Skeletal muscle tissue (tissue), 3 donors: ENCODE measurements at regions not wholly inside any gene's neighbourhood (a gene's known extent, or its start where the extent isn't known, plus 50 kb on each side); places are given as distances from the start of the nearest gene placed in this dataset.

ENCODE experiments used
- H3K27ac ChIP-seq: one replicate; pipeline ENCODE4 v1.7.0; 2013; ENCODE audit warnings: mild to moderate bottlenecking, low read depth, low read length, inconsistent platforms
- H3K27me3 ChIP-seq, 3 donors: one replicate each; pipeline ENCODE4 v1.7.0; 2013; ENCODE audit warnings: low read length in 3 of 3; ENCODE audit not compliant: control insufficient read depth in 3 of 3, insufficient read depth in 3 of 3
- H3K36me3 ChIP-seq, 3 donors: one replicate each; pipeline ENCODE4 v1.7.0; 2013; ENCODE audit warnings: low read length in 3 of 3; ENCODE audit not compliant: control insufficient read depth in 3 of 3, insufficient read depth in 3 of 3
- H3K4me1 ChIP-seq, 3 donors: one replicate each; pipeline ENCODE4 v1.7.0; 2013; ENCODE audit warnings: low read length in 3 of 3, mild to moderate bottlenecking in 3 of 3; ENCODE audit not compliant: control insufficient read depth in 3 of 3, insufficient read depth in 3 of 3
- H3K4me3 ChIP-seq, 3 donors: one replicate each; pipeline ENCODE4 v1.7.0; 2013; ENCODE audit warnings: low read length in 3 of 3
- H3K9ac ChIP-seq, 3 donors: one replicate each; pipeline ENCODE4 v1.7.0; 2013; ENCODE audit warnings: low read length in 3 of 3, mild to moderate bottlenecking in 3 of 3, moderate library complexity in 2 of 3, low read depth in 1 of 3
- H3K9me3 ChIP-seq, 3 donors: one replicate each; pipeline ENCODE4 v1.7.0; 2013; ENCODE audit warnings: low read length in 3 of 3; ENCODE audit not compliant: control insufficient read depth in 3 of 3
- donor health status: Osteomylitis.

DNA sequence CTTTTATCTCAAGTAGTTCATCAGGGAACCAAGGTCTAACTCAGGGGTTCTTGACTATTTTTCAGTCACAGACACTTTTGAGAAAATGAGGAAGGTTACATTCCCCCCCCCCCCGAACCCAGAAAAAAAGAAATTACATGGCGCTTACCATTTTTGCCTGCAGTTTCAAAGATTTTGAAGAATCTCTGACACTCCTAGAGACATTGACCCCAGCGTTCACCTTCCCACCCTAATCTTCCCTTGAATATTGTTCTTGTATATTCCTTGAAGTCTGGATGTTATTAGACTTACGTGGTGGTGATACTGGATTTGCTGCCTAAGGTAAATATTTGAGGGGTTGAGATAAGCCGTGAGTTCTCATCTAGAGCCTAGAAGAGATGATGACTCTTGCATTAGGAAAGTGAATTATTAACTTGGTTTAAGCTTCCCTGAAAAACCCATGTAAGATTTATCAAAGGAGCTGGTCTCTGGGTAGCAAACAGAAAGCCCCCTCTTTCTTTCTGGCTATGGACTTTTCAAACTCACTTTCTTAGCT lies 245.7 kb upstream of the FOXK1 start:
- Histone ChIP-seq H3K4me3 (no peak overlapping the region), H3K27me3 (no peaks in the 10 kb centered on the region), H3K27ac (no peak overlapping the region), H3K36me3 (no peaks in the 10 kb centered on the region), H3K4me1 (no peaks in the 10 kb centered on the region), H3K9me3 (no peaks in the 10 kb centered on the region), H3K9ac (no peak overlapping the region)

DNA sequence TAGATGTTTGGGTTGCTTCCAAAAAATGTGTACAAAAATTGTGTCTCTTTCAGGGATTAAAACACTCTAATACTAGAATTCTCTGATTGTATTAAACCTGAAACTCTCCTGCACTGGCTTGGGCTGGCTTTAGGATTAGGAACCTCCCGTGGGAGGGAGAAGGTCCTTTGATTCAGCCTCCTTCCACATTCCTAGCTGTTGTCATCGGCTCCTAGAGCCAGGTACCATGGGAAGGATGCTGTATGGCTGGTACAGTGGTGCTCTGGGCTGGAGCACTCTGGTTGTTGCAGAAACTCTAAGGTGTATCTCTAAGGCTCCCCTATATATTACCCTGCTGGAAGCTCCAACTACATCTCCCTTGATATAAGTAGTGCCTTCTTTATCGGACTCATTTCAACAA lies 245.2 kb upstream of the FOXK1 start:
- Histone ChIP-seq H3K4me1 (no peaks in the 10 kb centered on the region), H3K36me3 (no peaks in the 10 kb centered on the region), H3K27me3 (no peaks in the 10 kb centered on the region), H3K9ac (no peak overlapping the region), H3K27ac (no peak overlapping the region), H3K9me3 (no peaks in the 10 kb centered on the region), H3K4me3 (no peak overlapping the region)

DNA sequence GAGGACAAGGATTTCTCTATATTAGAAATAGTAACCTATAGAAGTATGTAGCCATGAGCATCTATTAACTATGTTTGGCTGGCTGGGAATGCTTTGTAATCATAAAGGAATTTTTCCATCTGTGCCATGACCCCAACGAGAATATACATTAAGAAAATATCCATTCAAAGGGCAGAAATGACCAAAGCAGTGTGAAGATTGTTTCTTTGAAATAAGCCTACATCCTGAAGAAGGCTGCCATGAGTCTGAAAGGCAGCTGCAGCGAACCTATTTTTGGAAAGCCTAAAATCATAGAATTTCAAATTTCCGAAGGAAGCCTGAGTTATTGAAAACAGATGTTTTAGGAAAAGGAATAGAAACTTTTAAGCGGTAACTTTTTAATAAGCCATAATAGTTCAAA lies 244.2 kb upstream of the FOXK1 start:
- H3K4me1 ChIP-seq = no peaks in the 10 kb centered on the region
- no peaks in the 10 kb centered on the region for H3K36me3 ChIP-seq
- no peak overlapping the region for H3K27ac ChIP-seq
- no peak overlapping the region for H3K4me3 ChIP-seq
- no peaks in the 10 kb centered on the region for H3K9me3 ChIP-seq
- no peaks in the 10 kb centered on the region for H3K27me3 ChIP-seq
- no peak overlapping the region for H3K9ac ChIP-seq

DNA sequence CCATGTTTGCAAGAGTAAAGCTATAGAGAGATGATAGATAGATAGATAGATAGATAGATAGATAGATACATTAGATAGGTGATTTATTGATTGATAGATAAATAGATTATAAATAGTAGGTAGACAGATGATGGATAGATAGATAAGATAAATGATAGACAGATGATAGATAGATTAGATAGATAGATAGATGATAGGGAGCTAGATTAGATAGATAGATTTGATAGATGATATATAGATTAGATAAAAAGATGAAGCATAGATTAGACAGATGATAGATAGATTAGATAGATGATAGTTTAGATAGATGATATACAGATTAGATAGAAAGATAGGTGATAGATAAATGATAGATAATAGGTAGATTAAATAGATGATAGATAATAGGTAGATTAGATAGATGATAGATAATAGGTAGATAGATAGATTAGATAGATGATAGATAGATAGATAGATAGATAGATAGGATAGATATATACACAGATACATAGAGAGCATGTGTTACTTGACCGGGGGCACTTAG lies 243.3 kb upstream of the FOXK1 start:
- no peaks in the 10 kb centered on the region for H3K36me3 ChIP-seq
- H3K9me3 ChIP-seq = no peaks in the 10 kb centered on the region
- no peak overlapping the region for H3K9ac ChIP-seq
- no peak overlapping the region for H3K4me3 ChIP-seq
- H3K27ac ChIP-seq = no peak overlapping the region
- no peaks in the 10 kb centered on the region for H3K4me1 ChIP-seq
- H3K27me3 ChIP-seq = no peaks in the 10 kb centered on the region

DNA sequence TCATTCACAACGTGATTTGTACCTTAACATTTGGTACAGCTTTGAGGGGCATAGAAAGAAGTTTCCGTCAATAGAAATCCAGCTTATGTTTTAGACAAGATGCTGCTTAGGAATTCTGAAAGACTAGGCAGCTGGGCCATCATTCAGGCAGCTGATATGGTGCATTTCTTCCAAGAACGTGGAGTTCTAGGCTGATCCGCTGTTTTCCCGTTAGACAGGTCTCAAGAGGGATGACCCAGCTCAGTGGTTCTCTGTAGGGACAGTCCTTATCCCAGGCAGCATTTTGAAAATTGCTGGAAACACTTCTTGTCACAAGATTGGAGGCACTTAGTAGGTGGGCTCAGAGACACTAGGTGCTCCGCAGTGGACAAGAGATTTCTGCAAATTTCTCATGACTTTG lies 242.7 kb upstream of the FOXK1 start:
- H3K27ac ChIP-seq = no peak overlapping the region
- H3K9me3 ChIP-seq = no peaks in the 10 kb centered on the region
- no peaks in the 10 kb centered on the region for H3K4me1 ChIP-seq
- no peak overlapping the region for H3K4me3 ChIP-seq
- no peaks in the 10 kb centered on the region for H3K27me3 ChIP-seq
- H3K9ac ChIP-seq = no peak overlapping the region
- H3K36me3 ChIP-seq = no peaks in the 10 kb centered on the region

DNA sequence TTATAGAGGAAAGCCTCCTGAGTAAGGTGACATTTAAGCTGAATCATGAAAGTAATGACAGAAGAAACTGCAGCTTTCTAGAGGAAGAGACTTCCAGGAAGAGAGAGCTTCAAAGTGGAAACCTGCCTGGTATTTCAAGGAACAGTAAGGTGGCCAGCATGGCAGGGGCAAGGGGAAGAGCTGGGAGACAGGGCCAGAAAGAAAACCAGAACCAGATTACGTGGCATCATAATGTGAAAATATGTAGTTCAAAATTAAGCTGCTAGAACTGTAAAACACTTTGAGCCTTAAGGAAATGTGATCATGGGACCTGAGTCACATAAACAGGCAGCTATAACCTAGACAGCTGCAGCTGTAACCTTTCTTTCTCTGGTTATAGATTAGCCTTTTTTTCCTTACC lies 238.0 kb upstream of the FOXK1 start:
- Histone ChIP-seq H3K9ac (no peak overlapping the region), H3K27me3 (no peaks in the 10 kb centered on the region), H3K4me1 (no peaks in the 10 kb centered on the region), H3K9me3 (no peaks in the 10 kb centered on the region), H3K4me3 (no peak overlapping the region), H3K27ac (no peak overlapping the region), H3K36me3 (no peaks in the 10 kb centered on the region)

DNA sequence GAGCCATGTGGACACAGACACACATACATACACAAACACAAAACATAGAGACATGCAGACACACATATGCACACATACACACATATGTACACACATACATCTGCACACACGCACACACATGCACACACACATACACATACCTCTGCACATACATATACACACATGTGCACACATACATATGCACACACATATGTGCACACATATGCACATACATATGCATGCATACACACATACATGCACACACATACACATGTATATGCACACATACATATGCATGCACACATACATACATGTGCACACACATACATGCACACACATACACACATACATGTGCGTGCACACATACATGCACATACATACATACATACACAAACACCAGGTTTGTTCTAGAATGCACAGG lies 236.3 kb upstream of the FOXK1 start:
- H3K27me3 ChIP-seq = no peaks in the 10 kb centered on the region
- H3K4me1 ChIP-seq = no peaks in the 10 kb centered on the region
- H3K36me3 ChIP-seq = no peaks in the 10 kb centered on the region
- H3K9ac ChIP-seq = no peak overlapping the region
- no peak overlapping the region for H3K27ac ChIP-seq
- no peak overlapping the region for H3K4me3 ChIP-seq
- no peaks in the 10 kb centered on the region for H3K9me3 ChIP-seq

DNA sequence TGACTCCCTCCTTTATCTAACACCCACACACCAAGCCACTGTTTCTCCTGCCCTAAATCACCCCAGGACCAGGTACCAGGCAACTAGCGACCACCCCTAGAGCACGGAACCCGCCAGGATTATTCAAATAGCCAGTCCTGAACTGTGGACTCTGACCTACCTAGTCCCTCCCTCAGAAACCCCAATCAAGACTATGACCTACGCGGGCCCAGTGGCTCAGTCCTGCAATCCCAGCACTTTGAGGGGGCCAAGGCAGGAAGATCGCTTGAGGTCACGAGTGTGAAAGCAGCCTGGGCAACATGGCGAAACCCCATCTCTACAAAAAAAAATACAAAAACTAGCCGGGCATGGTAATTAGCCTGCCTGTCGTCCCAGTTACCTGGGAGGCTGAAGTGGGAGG lies 232.8 kb upstream of the FOXK1 start:
- H3K27me3 ChIP-seq = no peaks in the 10 kb centered on the region
- H3K4me3 ChIP-seq = no peak overlapping the region
- H3K9ac ChIP-seq = no peak overlapping the region
- no peaks in the 10 kb centered on the region for H3K36me3 ChIP-seq
- H3K4me1 ChIP-seq = no peaks in the 10 kb centered on the region
- no peaks in the 10 kb centered on the region for H3K9me3 ChIP-seq
- no peak overlapping the region for H3K27ac ChIP-seq

DNA sequence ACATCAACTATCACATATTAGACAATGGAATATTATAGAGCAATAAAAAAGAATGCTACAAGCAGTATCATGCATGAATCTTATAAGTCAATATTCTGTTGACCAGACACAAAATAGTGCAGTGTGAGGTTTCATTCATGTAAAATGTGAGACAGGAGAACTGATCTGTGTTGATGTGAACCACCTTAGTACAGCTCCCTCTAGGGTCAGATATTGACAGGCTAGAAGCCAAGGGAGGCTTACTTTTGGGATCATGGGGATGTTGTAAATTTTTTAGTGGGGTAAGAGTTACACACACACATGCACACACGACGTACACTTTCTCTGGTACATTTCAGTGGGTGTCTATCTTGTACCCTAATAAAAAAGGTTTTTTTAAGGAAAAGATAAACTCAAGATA lies 231.6 kb upstream of the FOXK1 start:
- H3K9ac ChIP-seq = no peak overlapping the region
- no peaks in the 10 kb centered on the region for H3K4me1 ChIP-seq
- H3K27ac ChIP-seq = no peak overlapping the region
- H3K36me3 ChIP-seq = no peaks in the 10 kb centered on the region
- H3K4me3 ChIP-seq = no peak overlapping the region
- no peaks in the 10 kb centered on the region for H3K9me3 ChIP-seq
- H3K27me3 ChIP-seq = no peaks in the 10 kb centered on the region

DNA sequence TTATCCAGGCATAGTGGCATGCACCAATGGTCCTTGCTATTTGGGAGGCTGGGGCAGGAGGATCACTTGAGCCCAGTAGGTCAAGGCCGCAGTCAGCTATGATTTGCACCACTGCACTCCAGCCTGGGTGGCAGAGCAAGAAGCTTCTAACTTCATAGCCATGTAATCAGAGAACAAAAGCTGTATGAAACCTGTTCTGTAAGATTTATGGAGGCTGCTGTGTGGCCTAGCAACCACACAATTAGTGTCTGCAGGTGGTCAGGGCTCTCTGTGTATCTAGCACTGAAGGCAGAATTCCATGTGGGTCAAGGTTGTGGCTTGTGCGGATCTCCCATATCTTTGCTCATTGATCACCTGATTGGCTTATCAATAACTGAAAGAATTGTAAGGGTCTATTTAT lies 221.5 kb upstream of the FOXK1 start:
- no peaks in the 10 kb centered on the region for H3K4me1 ChIP-seq
- H3K27me3 ChIP-seq = no peaks in the 10 kb centered on the region
- no peak overlapping the region for H3K4me3 ChIP-seq
- H3K27ac ChIP-seq = no peak overlapping the region
- H3K9ac ChIP-seq = no peak overlapping the region
- H3K9me3 ChIP-seq = peaks cover 0 to 3% (median 0%) of the 10 kb centered on the region in 3 donors
- no peaks in the 10 kb centered on the region for H3K36me3 ChIP-seq

DNA sequence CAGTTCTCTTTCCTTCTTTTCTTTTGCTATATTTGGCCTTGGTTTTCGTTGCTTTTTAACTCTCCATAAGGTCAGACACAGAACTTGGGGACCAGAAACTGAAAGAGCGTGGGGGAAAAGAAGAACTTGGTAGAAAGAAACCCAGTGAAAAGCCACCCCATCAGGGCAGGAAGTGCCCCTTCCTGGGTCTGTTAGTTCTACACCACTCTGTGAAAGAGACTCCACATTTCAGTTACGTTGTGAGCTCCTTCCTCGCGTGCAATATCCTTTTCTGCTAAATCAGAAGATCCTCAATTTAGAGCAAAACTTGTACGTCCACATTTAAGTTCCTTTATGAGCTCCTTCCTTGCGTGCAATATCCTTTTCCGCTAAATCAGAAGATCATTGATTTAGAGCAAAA lies 220.6 kb upstream of the FOXK1 start:
- Histone ChIP-seq H3K27me3 (no peaks in the 10 kb centered on the region), H3K9ac (no peak overlapping the region), H3K9me3 (peaks cover 0 to 3% (median 0%) of the 10 kb centered on the region in 3 donors), H3K4me1 (no peaks in the 10 kb centered on the region), H3K36me3 (no peaks in the 10 kb centered on the region), H3K27ac (no peak overlapping the region), H3K4me3 (no peak overlapping the region)
